Endothelial cell of umbilical vein (primary cell): ENCODE measurements at regions not wholly inside any gene's neighbourhood (a gene's known extent, or its start where the extent isn't known, plus 50 kb on each side); places are given as distances from the start of the nearest gene placed in this dataset.

Experiments used
- BruUV-seq: library from RNA; stranded (reverse); fragments of 400-500 nt; replicated peaks from 2 replicates; lab custom pipeline; 2021; lab: Mats Ljungman, UMichigan
- CTCF ChIA-PET: fragments of 300-600, 350-600 bp; sonication (Branson Sonifier 250); formaldehyde crosslinking; loops from one replicate; lab custom pipeline; 2021; ENCODE audit warnings: antibody characterized with exemption, inconsistent platforms; lab: Charles Lee
- POLR2A ChIA-PET: fragments of 300-600, 350-600 bp; sonication (Branson Sonifier 250); formaldehyde crosslinking; loops from one replicate; lab custom pipeline; 2021; ENCODE audit warnings: antibody characterized with exemption, inconsistent platforms; lab: Charles Lee
- DNase-seq: peaks from one replicate; pipeline ENCODE4 v3.0.0-alpha.2; 2011; ENCODE audit warnings: low read depth, low spot score
- FAIRE-seq: peaks from 2 replicates; lab custom pipeline; 2011; peaks lifted over from hg19 to GRCh38; lab: Jason Lieb, UNC
- H2AFZ ChIP-seq: 2 replicates; pipeline ENCODE4 v1.6.0; 2012; ENCODE audit warnings: low read depth, low read length, control low read depth, inconsistent platforms
- H3K27ac ChIP-seq: 2 replicates; pipeline ENCODE4 v1.5.1; 2011; ENCODE audit warnings: low read depth, mild to moderate bottlenecking, control low read depth, low read length, moderate library complexity; ENCODE audit not compliant: insufficient read depth
- H3K27me3 ChIP-seq, 2 experiments: 2 replicates each; pipeline versions ENCODE4 v1.6.0 to v1.6.1; 2011; ENCODE audit warnings: low read length in 2 of 2, mixed read lengths in 1 of 2; ENCODE audit not compliant: control insufficient read depth in 2 of 2, insufficient read depth in 2 of 2
- H3K36me3 ChIP-seq, 2 experiments: 2 replicates in 1 of 2; 3 replicates in 1 of 2; pipeline ENCODE4 v1.5.1; 2011; ENCODE audit warnings: low read length in 2 of 2, mild to moderate bottlenecking in 1 of 2, moderate library complexity in 1 of 2; ENCODE audit not compliant: control insufficient read depth in 2 of 2, insufficient read depth in 2 of 2; ENCODE audit errors: extremely low read depth in 1 of 2
- H3K4me1 ChIP-seq: 3 replicates; pipeline ENCODE4 v1.5.1; 2011; ENCODE audit warnings: mild to moderate bottlenecking, low read length; ENCODE audit not compliant: control insufficient read depth, insufficient read depth; ENCODE audit errors: extremely low read depth
- H3K4me2 ChIP-seq: 2 replicates; pipeline ENCODE4 v1.6.1; 2011; ENCODE audit warnings: low read length, control low read depth, mixed read lengths; ENCODE audit not compliant: insufficient read depth
- H3K4me3 ChIP-seq, 3 experiments: fragments of 200-600 bp in 1 of 3; sonication (generic), shearing (Covaris generic) in 1 of 3; replicated peaks in 1 of 3; 2 replicates each; pipeline ENCODE4 v1.5.1; 2011 to 2016; ENCODE audit warnings: control low read depth in 3 of 3, low read length in 3 of 3, mild to moderate bottlenecking in 2 of 3, inconsistent platforms in 1 of 3, low read depth in 1 of 3, moderate library complexity in 1 of 3; ENCODE audit not compliant: insufficient read depth in 1 of 3
- H3K79me2 ChIP-seq: 2 replicates; pipeline ENCODE4 v1.6.0; 2012; ENCODE audit warnings: low read length, inconsistent platforms; ENCODE audit not compliant: control insufficient read depth, insufficient read depth
- H3K9ac ChIP-seq: replicated peaks from 2 replicates; pipeline ENCODE3; 2011; ENCODE audit warnings: low read length, control low read depth; ENCODE audit not compliant: insufficient read depth; ENCODE audit errors: extremely low read depth
- H3K9me1 ChIP-seq: replicated peaks from 3 replicates; pipeline ENCODE4 v1.6.0; 2011; ENCODE audit warnings: mild to moderate bottlenecking, low read length; ENCODE audit not compliant: control insufficient read depth, insufficient read depth; ENCODE audit errors: extremely low read depth
- H3K9me3 ChIP-seq: replicated peaks from 2 replicates; pipeline ENCODE4 v1.5.1; 2012; ENCODE audit warnings: low read length, inconsistent platforms; ENCODE audit not compliant: control insufficient read depth, insufficient read depth
- H4K20me1 ChIP-seq: replicated peaks from 2 replicates; pipeline ENCODE3; 2011; ENCODE audit warnings: mild to moderate bottlenecking, low read length; ENCODE audit not compliant: control insufficient read depth, insufficient read depth; ENCODE audit errors: extremely low read depth
- CTCF ChIP-seq, 2 donors: IDR thresholded peaks; 1 replicate in 1 of 2; 2 replicates in 1 of 2; pipeline ENCODE4 v1.5.1; 2011; ENCODE audit warnings: low read length in 2 of 2, mild to moderate bottlenecking in 2 of 2, moderate library complexity in 2 of 2, control low read depth in 1 of 2, inconsistent platforms in 1 of 2, low read depth in 1 of 2; ENCODE audit not compliant: insufficient read depth in 1 of 2; ENCODE audit errors: extremely low read depth in 1 of 2
- JUN ChIP-seq: IDR thresholded peaks from 2 replicates; pipeline ENCODE4 v1.6.1; 2011; ENCODE audit warnings: borderline replicate concordance, low read depth; ENCODE audit not compliant: insufficient read length, insufficient read depth
- MAX ChIP-seq: IDR thresholded peaks from 2 replicates; pipeline ENCODE4 v1.6.1; 2011; ENCODE audit not compliant: insufficient read depth, insufficient read length
- MYC ChIP-seq: IDR thresholded peaks from one replicate; pipeline ENCODE4 v1.6.1; 2011; ENCODE audit warnings: mild to moderate bottlenecking, low read depth, low read length
- POLR2A ChIP-seq: IDR thresholded peaks from 2 replicates; pipeline ENCODE4 v1.6.1; 2012; ENCODE audit warnings: low read depth, mild to moderate bottlenecking, control low read depth, low read length
- POLR2AphosphoS5 ChIP-seq: IDR thresholded peaks from 2 replicates; pipeline ENCODE4 v1.6.1; 2012; ENCODE audit warnings: low read depth, mild to moderate bottlenecking, control low read depth, low read length, moderate library complexity; ENCODE audit not compliant: insufficient read depth
- dilution Hi-C: fragments of 300-500 bp; cut with MboI; formaldehyde crosslinking; loops from one replicate; pipeline ENCODE4 v1.15.0; 2019; ENCODE audit warnings: low sequenced_read_pairs; ENCODE audit not compliant: extremely low pct_ligation_motif_present
- intact Hi-C: fragments of 100-400 bp; cut with micrococcal nuclease; formaldehyde crosslinking; loops from one replicate; pipeline ENCODE4 v1.10.0; 2022

- DNase-seq (no peak), FAIRE-seq (no peak)
- no peaks in the 10 kb centered on the region for H3K9me3 ChIP-seq
- no TSS peak for BruUV-seq
- CTCF ChIA-PET: interaction anchor here (0.8 to 1.9 kb wide), 3 partner anchors 24 to 204 kb away, joined by 3 to 5 read pairs (median 3); no protein-coding TSS in a partner anchor
- no peaks in the 10 kb centered on the region for H3K36me3 ChIP-seq
- H3K4me3 ChIP-seq: no peak overlapping the region
- H3K27ac ChIP-seq: no peak overlapping the region
- TF ChIP-seq CTCF (IDR thresholded peaks at IDR 0.05; ENCODE audit: extremely low read depth in 1 of 2, insufficient read depth in 1 of 2, low read depth in 1 of 2, low read length in 2 of 2): no peak
- no peak for TF ChIP-seq POLR2A
- no peak for TF ChIP-seq MYC
- TF ChIP-seq MAX: no peak
- no peak for TF ChIP-seq POLR2AphosphoS5
- no peak for TF ChIP-seq JUN
- H4K20me1 ChIP-seq: peaks cover 2% of the 10 kb centered on the region
- no peak overlapping the region for H3K9ac ChIP-seq
- intact Hi-C loops: loop anchor here (2.0 kb wide), 1 partner anchor 203 kb away; no protein-coding TSS in a partner anchor
- no peak overlapping the region for H2AFZ ChIP-seq
- POLR2A ChIA-PET: no interaction called here
- dilution Hi-C loops: no loop called here
- peaks cover 5% of the 10 kb centered on the region for H3K4me1 ChIP-seq
- H3K9me1 ChIP-seq: no peaks in the 10 kb centered on the region
- H3K27me3 ChIP-seq: no peaks in the 10 kb centered on the region
- H3K79me2 ChIP-seq: no peaks in the 10 kb centered on the region
- no peak overlapping the region for H3K4me2 ChIP-seq
These were observed 118.3 kb downstream of the SLC25A47 start for GRCh38 chr14:100441271-100441947.
